ENCODE measurements at regions not wholly inside any gene's neighbourhood (a gene's known extent, or its start where the extent isn't known, plus 50 kb on each side); places are given as distances from the start of the nearest gene placed in this dataset.
"Not testable (repeated sequence)": the region's sequence is repeated elsewhere in the genome, so short reads cannot be mapped to it uniquely, and the experiment has no call there.

GRCh38 chr9:13932528-13933267, 381.2 kb downstream of the NFIB start:
- H3K36me3 Mint-ChIP-seq: no peaks in the 10 kb centered on the region
- peaks cover 5 to 18% of the 10 kb centered on the region in 2 donors for H3K9me3 Mint-ChIP-seq
- no peak overlapping the region for H3K27ac Mint-ChIP-seq
- no peak for DNase-seq (ENCODE audit: low spot score in 2 of 2)
- ATAC-seq: no peak

- Mint-ChIP-seq H3K27ac (no peak overlapping the region), H3K9me3 (peaks cover 14 to 24% of the 10 kb centered on the region in 2 donors), H3K36me3 (no peaks in the 10 kb centered on the region)
- DNase-seq (ENCODE audit: low spot score in 2 of 2) (no peak), ATAC-seq (no peak)
Observed at GRCh38 chr9:13929013-13929412, 384.9 kb downstream of the NFIB start.

- Mint-ChIP-seq H3K36me3 (no peaks in the 10 kb centered on the region), H3K27ac (no peak overlapping the region), H3K9me3 (peaks cover 14 to 16% of the 10 kb centered on the region in 2 donors)
- DNase-seq (ENCODE audit: low spot score in 2 of 2): no peak
- no peak for ATAC-seq
Observed at GRCh38 chr9:13923381-13923780, 390.6 kb downstream of the NFIB start.

- ATAC-seq (no peak), DNase-seq (ENCODE audit: low spot score in 2 of 2) (no peak)
- Mint-ChIP-seq H3K27ac (no peak overlapping the region), H3K36me3 (no peaks in the 10 kb centered on the region), H3K9me3 (peaks cover 7 to 10% of the 10 kb centered on the region in 2 donors)
Observed at GRCh38 chr9:13920557-13920956, 393.4 kb downstream of the NFIB start.

GRCh38 chr9:13919401-13919800, 394.5 kb downstream of the NFIB start:
- no peak overlapping the region for H3K27ac Mint-ChIP-seq
- H3K9me3 Mint-ChIP-seq: peaks cover 4 to 7% of the 10 kb centered on the region in 2 donors
- ATAC-seq (no peak), DNase-seq (ENCODE audit: low spot score in 2 of 2) (no peak)
- no peaks in the 10 kb centered on the region for H3K36me3 Mint-ChIP-seq

GRCh38 chr9:13917534-13917933, 396.4 kb downstream of the NFIB start:
- Mint-ChIP-seq H3K36me3 (no peaks in the 10 kb centered on the region), H3K27ac (no peak overlapping the region), H3K9me3 (peaks cover 4 to 6% of the 10 kb centered on the region in 2 donors)
- ATAC-seq (no peak), DNase-seq (ENCODE audit: low spot score in 2 of 2) (no peak)

GRCh38 chr9:13915591-13916301, 398.2 kb downstream of the NFIB start:
- no peak for DNase-seq (ENCODE audit: low spot score in 2 of 2)
- H3K9me3 Mint-ChIP-seq: peaks cover 4 to 6% of the 10 kb centered on the region in 2 donors
- H3K27ac Mint-ChIP-seq: no peak overlapping the region
- ATAC-seq: no peak
- no peaks in the 10 kb centered on the region for H3K36me3 Mint-ChIP-seq

- DNase-seq (ENCODE audit: low spot score in 2 of 2) (no peak), ATAC-seq (no peak)
- H3K36me3 Mint-ChIP-seq: no peaks in the 10 kb centered on the region
- H3K9me3 Mint-ChIP-seq: peaks cover 4 to 6% of the 10 kb centered on the region in 2 donors
- H3K27ac Mint-ChIP-seq: no peak overlapping the region
Observed at GRCh38 chr9:13915131-13915530, 398.8 kb downstream of the NFIB start.

- Mint-ChIP-seq H3K9me3 (peaks cover 0 to 3% of the 10 kb centered on the region in 2 donors), H3K27ac (no peak overlapping the region)
- no peak for DNase-seq (ENCODE audit: low spot score in 2 of 2)
Observed at GRCh38 chr9:13911473-13911872, 402.5 kb downstream of the NFIB start.

GRCh38 chr9:13907842-13908241, 406.1 kb downstream of the NFIB start:
- H3K27ac Mint-ChIP-seq; H3K36me3 Mint-ChIP-seq; DNase-seq (ENCODE audit: low spot score in 2 of 2); ATAC-seq; H3K9me3 Mint-ChIP-seq: not testable (repeated sequence)

More at GRCh38 chr9:13911473-13911872, 402.5 kb downstream of the NFIB start:
- no peak for ATAC-seq
- H3K36me3 Mint-ChIP-seq: no peaks in the 10 kb centered on the region

GRCh38 chr9:13904746-13905145, 409.2 kb downstream of the NFIB start:
- H3K27ac Mint-ChIP-seq: no peak overlapping the region
- ATAC-seq: no peak
- no peaks in the 10 kb centered on the region for H3K36me3 Mint-ChIP-seq
- no peak for DNase-seq (ENCODE audit: low spot score in 2 of 2)
- peaks cover 0 to 5% of the 10 kb centered on the region in 2 donors for H3K9me3 Mint-ChIP-seq

- H3K27ac Mint-ChIP-seq: no peak overlapping the region
Observed at GRCh38 chr9:13904311-13904710, 409.6 kb downstream of the NFIB start.

GRCh38 chr9:13902286-13903066, 411.5 kb downstream of the NFIB start:
- no peaks in the 10 kb centered on the region for H3K36me3 Mint-ChIP-seq
- DNase-seq (ENCODE audit: low spot score in 2 of 2): no peak
- H3K27ac Mint-ChIP-seq: no peak overlapping the region
- ATAC-seq: no peak
- H3K9me3 Mint-ChIP-seq: peaks cover 0 to 5% of the 10 kb centered on the region in 2 donors

More at GRCh38 chr9:13904311-13904710, 409.6 kb downstream of the NFIB start:
- peaks cover 0 to 5% of the 10 kb centered on the region in 2 donors for H3K9me3 Mint-ChIP-seq
- no peaks in the 10 kb centered on the region for H3K36me3 Mint-ChIP-seq
- ATAC-seq (no peak), DNase-seq (ENCODE audit: low spot score in 2 of 2) (no peak)

- H3K27ac Mint-ChIP-seq: no peak overlapping the region
- H3K36me3 Mint-ChIP-seq: no peaks in the 10 kb centered on the region
- DNase-seq (ENCODE audit: low spot score in 2 of 2) (no peak), ATAC-seq (no peak)
- H3K9me3 Mint-ChIP-seq: peaks cover 0 to 5% of the 10 kb centered on the region in 2 donors
Observed at GRCh38 chr9:13901176-13901575, 412.8 kb downstream of the NFIB start.

- peaks cover 0 to 5% of the 10 kb centered on the region in 2 donors for H3K9me3 Mint-ChIP-seq
Observed at GRCh38 chr9:13900449-13900848, 413.5 kb downstream of the NFIB start.

GRCh38 chr9:13899924-13900323, 414.0 kb downstream of the NFIB start:
- Mint-ChIP-seq H3K9me3 (peaks cover 0 to 5% of the 10 kb centered on the region in 2 donors), H3K36me3 (no peaks in the 10 kb centered on the region), H3K27ac (no peak overlapping the region)
- DNase-seq (ENCODE audit: low spot score in 2 of 2): no peak
- no peak for ATAC-seq

More at GRCh38 chr9:13900449-13900848, 413.5 kb downstream of the NFIB start:
- Mint-ChIP-seq H3K27ac (no peak overlapping the region), H3K36me3 (no peaks in the 10 kb centered on the region)
- DNase-seq (ENCODE audit: low spot score in 2 of 2) (no peak), ATAC-seq (no peak)

GRCh38 chr9:13898957-13899356, 415.0 kb downstream of the NFIB start:
- no peak for DNase-seq (ENCODE audit: low spot score in 2 of 2)
- Mint-ChIP-seq H3K36me3 (no peaks in the 10 kb centered on the region), H3K27ac (no peak overlapping the region), H3K9me3 (peaks cover 3 to 7% of the 10 kb centered on the region in 2 donors)
- ATAC-seq: no peak
